Rectal smooth muscle tissue (tissue), 1 donor: ENCODE measurements at regions not wholly inside any gene's neighbourhood (a gene's known extent, or its start where the extent isn't known, plus 50 kb on each side); places are given as distances from the start of the nearest gene placed in this dataset.
"Not testable (repeated sequence)": the region's sequence is repeated elsewhere in the genome, so short reads cannot be mapped to it uniquely, and the experiment has no call there.

Source experiments
- H3K27ac ChIP-seq: one replicate; pipeline ENCODE4 v1.7.0; 2013; ENCODE audit warnings: low read depth, low read length, inconsistent platforms
- H3K27me3 ChIP-seq: one replicate; pipeline ENCODE4 v1.7.0; 2013; ENCODE audit warnings: low read length; ENCODE audit not compliant: control insufficient read depth, insufficient read depth
- H3K36me3 ChIP-seq: one replicate; pipeline ENCODE4 v1.7.0; 2013; ENCODE audit warnings: low read length; ENCODE audit not compliant: control insufficient read depth, insufficient read depth
- H3K4me1 ChIP-seq: one replicate; pipeline ENCODE4 v1.7.0; 2013; ENCODE audit warnings: low read length; ENCODE audit not compliant: control insufficient read depth, insufficient read depth
- H3K4me3 ChIP-seq: one replicate; pipeline ENCODE4 v1.7.0; 2013; ENCODE audit warnings: low read length
- H3K9ac ChIP-seq: one replicate; pipeline ENCODE4 v1.7.0; 2013; ENCODE audit warnings: low read length

- H3K4me1 ChIP-seq, H3K27me3 ChIP-seq, H3K4me3 ChIP-seq, H3K36me3 ChIP-seq, H3K27ac ChIP-seq, H3K9ac ChIP-seq: not testable (repeated sequence)
These were observed 80.5 kb upstream of the ST8SIA4 start for GRCh38 chr5:100983601-100984000.

GRCh38 chr5:100974082-100974481 lies 71.0 kb upstream of the ST8SIA4 start:
- H3K4me1 ChIP-seq: no peaks in the 10 kb centered on the region
- no peaks in the 10 kb centered on the region for H3K36me3 ChIP-seq
- H3K4me3 ChIP-seq: no peak overlapping the region
- no peak overlapping the region for H3K9ac ChIP-seq
- H3K27ac ChIP-seq: no peak overlapping the region
- no peaks in the 10 kb centered on the region for H3K27me3 ChIP-seq

- Histone ChIP-seq H3K9ac (no peak overlapping the region), H3K4me3 (no peak overlapping the region), H3K27ac (no peak overlapping the region), H3K4me1 (no peaks in the 10 kb centered on the region), H3K36me3 (no peaks in the 10 kb centered on the region), H3K27me3 (no peaks in the 10 kb centered on the region)
These were observed 67.7 kb upstream of the ST8SIA4 start for GRCh38 chr5:100970646-100971255.

GRCh38 chr5:100965291-100965690 lies 62.2 kb upstream of the ST8SIA4 start:
- no peaks in the 10 kb centered on the region for H3K27me3 ChIP-seq

More at GRCh38 chr5:100965291-100965690, 62.2 kb upstream of the ST8SIA4 start:
- Histone ChIP-seq H3K4me1 (no peaks in the 10 kb centered on the region), H3K4me3 (no peak overlapping the region), H3K36me3 (no peaks in the 10 kb centered on the region), H3K9ac (no peak overlapping the region), H3K27ac (no peak overlapping the region)
